ENCODE measurements at regions not wholly inside any gene's neighbourhood (a gene's known extent, or its start where the extent isn't known, plus 50 kb on each side); places are given as distances from the start of the nearest gene placed in this dataset.

GRCh38 chr19:30105316-30105715 is 163.3 kb downstream of the URI1 start:
- no peak for DNase-seq
- peaks cover 0 to 1% of the 10 kb centered on the region in 2 experiments; a peak in 2 of 4 replicates for H3K4me1 ChIP-seq (ENCODE audit: control insufficient read depth in 1 of 2, insufficient read depth in 2 of 2, low read depth in 1 of 2, low read length in 1 of 2)
- no peaks in the 10 kb centered on the region for H3K9me3 ChIP-seq
- TF ChIP-seq CHD2 (IDR thresholded peaks at IDR 0.05; ENCODE audit: low read length, partially characterized antibody), result no peak
- no peak for TF ChIP-seq ZBTB33 (IDR thresholded peaks at IDR 0.05; ENCODE audit: borderline replicate concordance, low read depth)
- no peak for TF ChIP-seq POLR2AphosphoS5 (IDR thresholded peaks at IDR 0.05; ENCODE audit: low read depth, low read length)
- TF ChIP-seq FOSL2 (IDR thresholded peaks at IDR 0.05; ENCODE audit: borderline replicate concordance, low read depth), result no peak
- TF ChIP-seq GABPA (IDR thresholded peaks at IDR 0.05; ENCODE audit: low read depth), result no peak
- no peak overlapping the region for H3K4me3 ChIP-seq (ENCODE audit: low read depth in 2 of 2, low read length in 1 of 2)
- no peak overlapping the region for H3K4me2 ChIP-seq
- no peaks in the 10 kb centered on the region for H3K9me2 ChIP-seq
- H3K79me2 ChIP-seq (ENCODE audit: insufficient read depth), result no peaks in the 10 kb centered on the region
- H2AFZ ChIP-seq (ENCODE audit: low read depth), result no peak overlapping the region
- H3K27me3 ChIP-seq (ENCODE audit: insufficient read depth), result no peaks in the 10 kb centered on the region
- 26% methylated on average over 4 of the region's 8 CpGs for WGBS (ENCODE audit: low lambda C conversion rate)
- no peak overlapping the region for H3K27ac ChIP-seq (ENCODE audit: low read depth in 2 of 2, low read length in 1 of 2)
- H3K9ac ChIP-seq, result no peak overlapping the region
- CTCF ChIA-PET, result interaction anchor here (0.9 to 1.9 kb wide), 3 partner anchors 9 to 509 kb away, joined by 3 to 5 read pairs (median 4); no protein-coding TSS in a partner anchor
- no peaks in the 10 kb centered on the region for H4K20me1 ChIP-seq (ENCODE audit: insufficient read depth)
- no peaks in the 10 kb centered on the region for H3F3A ChIP-seq (replicated peaks; ENCODE audit: insufficient read depth)
- H3K36me3 ChIP-seq (replicated peaks in 1 of 2; ENCODE audit: control insufficient read depth in 1 of 2, insufficient read depth in 2 of 2, low read length in 1 of 2), result no peaks in the 10 kb centered on the region
- POLR2A ChIA-PET, result no interaction called here

- no peaks in the 10 kb centered on the region for H3K36me3 ChIP-seq (replicated peaks in 1 of 2; ENCODE audit: control insufficient read depth in 1 of 2, insufficient read depth in 2 of 2, low read length in 1 of 2)
- POLR2A ChIA-PET, result no interaction called here
- WGBS (ENCODE audit: low lambda C conversion rate), result 45% methylated on average over 6 of the region's 6 CpGs
- no peak for TF ChIP-seq TCF12 (IDR thresholded peaks at IDR 0.05)
- H3K27ac ChIP-seq (ENCODE audit: low read depth in 2 of 2, low read length in 1 of 2), result no peak overlapping the region
- no peak overlapping the region for H3K4me2 ChIP-seq
- no peak overlapping the region for H3K4me3 ChIP-seq (ENCODE audit: low read depth in 2 of 2, low read length in 1 of 2)
- CTCF ChIA-PET, result interaction anchor here (0.9 to 1.9 kb wide), 3 partner anchors 9 to 509 kb away, joined by 3 to 5 read pairs (median 4); no protein-coding TSS in a partner anchor
- H3K9me3 ChIP-seq, result no peaks in the 10 kb centered on the region
- DNase-seq, result no peak
- peaks cover 0 to 5% of the 10 kb centered on the region in 2 experiments; a peak in 2 of 4 replicates for H3K4me1 ChIP-seq (ENCODE audit: control insufficient read depth in 1 of 2, insufficient read depth in 2 of 2, low read depth in 1 of 2, low read length in 1 of 2)
- H3F3A ChIP-seq (replicated peaks; ENCODE audit: insufficient read depth), result no peaks in the 10 kb centered on the region
- no peak overlapping the region for H2AFZ ChIP-seq (ENCODE audit: low read depth)
- no peaks in the 10 kb centered on the region for H4K20me1 ChIP-seq (ENCODE audit: insufficient read depth)
- no peaks in the 10 kb centered on the region for H3K9me2 ChIP-seq
- H3K9ac ChIP-seq, result no peak overlapping the region
- H3K27me3 ChIP-seq (ENCODE audit: insufficient read depth), result no peaks in the 10 kb centered on the region
- no peaks in the 10 kb centered on the region for H3K79me2 ChIP-seq (ENCODE audit: insufficient read depth)
Measured at GRCh38 chr19:30105727-30106126, 163.7 kb downstream of the URI1 start.

- 28% methylated on average over 10 of the region's 11 CpGs for WGBS (ENCODE audit: low lambda C conversion rate)
- Histone ChIP-seq H3K9ac (no peak overlapping the region), H3K4me1 (ENCODE audit: control insufficient read depth in 1 of 2, insufficient read depth in 2 of 2, low read depth in 1 of 2, low read length in 1 of 2) (peaks cover 0 to 12% of the 10 kb centered on the region in 2 experiments; a peak in 2 of 4 replicates), H4K20me1 (ENCODE audit: insufficient read depth) (no peaks in the 10 kb centered on the region), H3K36me3 (replicated peaks in 1 of 2; ENCODE audit: control insufficient read depth in 1 of 2, insufficient read depth in 2 of 2, low read length in 1 of 2) (no peaks in the 10 kb centered on the region), H3K4me3 (ENCODE audit: low read depth in 2 of 2, low read length in 1 of 2) (no peak overlapping the region), H3K27me3 (ENCODE audit: insufficient read depth) (no peaks in the 10 kb centered on the region), H3F3A (replicated peaks; ENCODE audit: insufficient read depth) (no peaks in the 10 kb centered on the region), H3K4me2 (no peak overlapping the region), H3K79me2 (ENCODE audit: insufficient read depth) (no peaks in the 10 kb centered on the region), H3K9me2 (no peaks in the 10 kb centered on the region), H3K27ac (ENCODE audit: low read depth in 2 of 2, low read length in 1 of 2) (no peak overlapping the region), H2AFZ (ENCODE audit: low read depth) (no peak overlapping the region), H3K9me3 (no peaks in the 10 kb centered on the region)
- TF ChIP-seq MEF2A (IDR thresholded peaks at IDR 0.05; ENCODE audit: borderline replicate concordance, low read depth) (no peak), EP300 (IDR thresholded peaks at IDR 0.05; ENCODE audit: borderline replicate concordance in 1 of 2, low read depth in 1 of 2, low read length in 1 of 2) (no peak), TEAD4 (IDR thresholded peaks at IDR 0.05; ENCODE audit: borderline replicate concordance, insufficient read depth) (no peak), ZBTB33 (IDR thresholded peaks at IDR 0.05; ENCODE audit: borderline replicate concordance, low read depth) (no peak), FOXJ3 (CRISPR knock-in tag; IDR thresholded peaks at IDR 0.05) (no peak), USF2 (IDR thresholded peaks at IDR 0.05; ENCODE audit: borderline replicate concordance, low read depth, low read length) (no peak), SIN3A (IDR thresholded peaks at IDR 0.05; ENCODE audit: borderline replicate concordance, low read depth, low read length) (no peak), SMC3 (IDR thresholded peaks at IDR 0.05; ENCODE audit: low read depth, low read length) (no peak), RFX5 (IDR thresholded peaks at IDR 0.05; ENCODE audit: low read length) (no peak), YY1 (IDR thresholded peaks at IDR 0.05; ENCODE audit: low read depth) (no peak)
- CTCF ChIA-PET, result interaction anchor here (0.6 to 1.9 kb wide), 3 partner anchors 10 to 61 kb away, joined by 3 to 5 read pairs (median 3); no protein-coding TSS in a partner anchor
- no peak for DNase-seq
- POLR2A ChIA-PET, result no interaction called here
Measured at GRCh38 chr19:30106417-30107095, 164.5 kb downstream of the URI1 start.

All from SK-N-SH (cell line).